ENCODE measurements at regions not wholly inside any gene's neighbourhood (a gene's known extent, or its start where the extent isn't known, plus 50 kb on each side); places are given as distances from the start of the nearest gene placed in this dataset.

GRCh38 chr18:2380101-2380500 lies 191.2 kb downstream of the METTL4 start:
- TF ChIP-seq CTCF (IDR thresholded peaks at IDR 0.05) (no peak), POLR2A (IDR thresholded peaks at IDR 0.05) (no peak)

All from right lobe of liver (tissue), 4 donors.